NCI-H460 (cell line): ENCODE measurements at regions not wholly inside any gene's neighbourhood (a gene's known extent, or its start where the extent isn't known, plus 50 kb on each side); places are given as distances from the start of the nearest gene placed in this dataset.

Experiments
- DNase-seq: peaks from one replicate; pipeline ENCODE4 v3.0.0-alpha.2; 2016; ENCODE audit warnings: low read depth; ENCODE audit errors: extremely low read depth
- small RNA-seq, 2 experiments: library from RNA; depleted of rRNA; stranded (forward); fragments of <200 nt; gene quantifications; one replicate each; pipeline ENCODE3, GENCODE V24; 2014

GRCh38 chr2:75787532-75788132 lies 76.9 kb upstream of the GCFC2 start:
- peak; percentile 43 for DNase-seq

GRCh38 chr2:75775311-75775823 lies 64.7 kb upstream of the GCFC2 start:
- DNase-seq: no peak

GRCh38 chr2:75772908-75773630 lies 62.4 kb upstream of the GCFC2 start:
- no peak for DNase-seq

GRCh38 chr2:75765798-75766197 lies 55.1 kb upstream of the GCFC2 start:
- DNase-seq: no peak

GRCh38 chr2:75764611-75765010 lies 53.9 kb upstream of the GCFC2 start:
- no peak for DNase-seq

Small RNA genes lying in the stretch of these regions (small RNA-seq; reads per million reads assigned to genes)
- 0 reads per million in 2 experiments for gene RN7SKP164
